Neutrophil (primary cell): ENCODE measurements at regions not wholly inside any gene's neighbourhood (a gene's known extent, or its start where the extent isn't known, plus 50 kb on each side); places are given as distances from the start of the nearest gene placed in this dataset.

Source experiments
- H3K27ac ChIP-seq: fragments of 200-600 bp; sonication (generic); 2 replicates; pipeline ENCODE4 v1.5.1; 2016; ENCODE audit warnings: mild to moderate bottlenecking, moderate library complexity
- H3K27me3 ChIP-seq: fragments of 200-600 bp; sonication (generic); 2 replicates; pipeline ENCODE4 v1.6.0; 2016; ENCODE audit warnings: mild to moderate bottlenecking
- H3K36me3 ChIP-seq: fragments of 200-600 bp; sonication (generic); 2 replicates; pipeline ENCODE4 v1.5.1; 2017
- H3K4me1 ChIP-seq, 2 experiments: fragments of 200-600 bp in 1 of 2; sonication (generic) in 1 of 2; 1 replicate in 1 of 2; 2 replicates in 1 of 2; pipeline versions ENCODE4 v1.5.1 to v1.6.1; 2013 to 2016; ENCODE audit warnings: low read depth in 1 of 2, low read length in 1 of 2, mild to moderate bottlenecking in 1 of 2, moderate library complexity in 1 of 2; ENCODE audit not compliant: control insufficient read depth in 1 of 2, insufficient read depth in 1 of 2
- H3K4me3 ChIP-seq, 2 experiments: fragments of 200-600 bp in 1 of 2; sonication (generic) in 1 of 2; 1 replicate in 1 of 2; 2 replicates in 1 of 2; pipeline ENCODE4 v1.5.1; 2013 to 2016; ENCODE audit warnings: low read depth in 1 of 2, low read length in 1 of 2, mild to moderate bottlenecking in 1 of 2, moderate library complexity in 1 of 2
- H3K9me3 ChIP-seq: fragments of 200-600 bp; sonication (generic); 2 replicates; pipeline ENCODE4 v1.5.1; 2016
- TF ChIP-seq, protein P1 (sequence below): fragments of 200-600 bp; sonication (generic); IDR thresholded peaks from 2 replicates; pipeline ENCODE4 v1.5.1; 2016; ENCODE audit warnings: antibody characterized with exemption

DNA sequence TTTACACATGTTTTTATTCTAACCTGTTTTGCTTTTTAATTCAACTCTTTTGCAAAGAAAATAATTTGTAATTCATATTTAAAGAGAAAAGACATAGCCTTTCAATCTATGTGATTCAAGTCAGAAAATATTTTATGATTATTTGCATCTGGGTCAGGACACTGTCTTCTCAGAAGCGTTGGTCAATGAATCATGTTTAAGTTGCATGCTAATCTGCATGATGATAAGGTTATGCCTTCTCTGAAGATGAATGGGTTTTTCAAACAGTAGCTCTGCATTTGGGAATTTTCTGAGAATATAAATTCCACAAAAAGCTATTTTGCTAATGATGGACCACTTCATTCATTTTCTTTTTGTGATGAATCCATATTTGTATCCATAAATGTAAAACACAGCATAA is 282.5 kb downstream of the TMA16 start:
- no peaks in the 10 kb centered on the region for H3K9me3 ChIP-seq
- TF ChIP-seq, protein P1, sequence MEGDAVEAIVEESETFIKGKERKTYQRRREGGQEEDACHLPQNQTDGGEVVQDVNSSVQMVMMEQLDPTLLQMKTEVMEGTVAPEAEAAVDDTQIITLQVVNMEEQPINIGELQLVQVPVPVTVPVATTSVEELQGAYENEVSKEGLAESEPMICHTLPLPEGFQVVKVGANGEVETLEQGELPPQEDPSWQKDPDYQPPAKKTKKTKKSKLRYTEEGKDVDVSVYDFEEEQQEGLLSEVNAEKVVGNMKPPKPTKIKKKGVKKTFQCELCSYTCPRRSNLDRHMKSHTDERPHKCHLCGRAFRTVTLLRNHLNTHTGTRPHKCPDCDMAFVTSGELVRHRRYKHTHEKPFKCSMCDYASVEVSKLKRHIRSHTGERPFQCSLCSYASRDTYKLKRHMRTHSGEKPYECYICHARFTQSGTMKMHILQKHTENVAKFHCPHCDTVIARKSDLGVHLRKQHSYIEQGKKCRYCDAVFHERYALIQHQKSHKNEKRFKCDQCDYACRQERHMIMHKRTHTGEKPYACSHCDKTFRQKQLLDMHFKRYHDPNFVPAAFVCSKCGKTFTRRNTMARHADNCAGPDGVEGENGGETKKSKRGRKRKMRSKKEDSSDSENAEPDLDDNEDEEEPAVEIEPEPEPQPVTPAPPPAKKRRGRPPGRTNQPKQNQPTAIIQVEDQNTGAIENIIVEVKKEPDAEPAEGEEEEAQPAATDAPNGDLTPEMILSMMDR: no peak
- no peak overlapping the region for H3K4me3 ChIP-seq
- H3K4me1 ChIP-seq: no peaks in the 10 kb centered on the region
- H3K27ac ChIP-seq: no peak overlapping the region
- H3K27me3 ChIP-seq: no peaks in the 10 kb centered on the region
- H3K36me3 ChIP-seq: no peaks in the 10 kb centered on the region

GRCh38 chr4:163781726-163782125 is 287.2 kb downstream of the TMA16 start:
- TF ChIP-seq, protein P1: no peak
- Histone ChIP-seq H3K9me3 (no peaks in the 10 kb centered on the region), H3K27ac (no peak overlapping the region), H3K4me1 (no peaks in the 10 kb centered on the region), H3K4me3 (no peak overlapping the region), H3K36me3 (no peaks in the 10 kb centered on the region), H3K27me3 (no peaks in the 10 kb centered on the region)

- no peak overlapping the region for H3K27ac ChIP-seq
- TF ChIP-seq, protein P1: no peak
Measured at GRCh38 chr4:163790231-163790630, 295.7 kb downstream of the TMA16 start.

GRCh38 chr4:163795885-163796284 is 301.4 kb downstream of the TMA16 start:
- no peaks in the 10 kb centered on the region for H3K4me1 ChIP-seq
- H3K27ac ChIP-seq: no peak overlapping the region

More at GRCh38 chr4:163790231-163790630, 295.7 kb downstream of the TMA16 start:
- no peaks in the 10 kb centered on the region for H3K36me3 ChIP-seq
- H3K9me3 ChIP-seq: no peaks in the 10 kb centered on the region
- H3K4me3 ChIP-seq: no peak overlapping the region
- H3K4me1 ChIP-seq: no peaks in the 10 kb centered on the region
- no peaks in the 10 kb centered on the region for H3K27me3 ChIP-seq

DNA sequence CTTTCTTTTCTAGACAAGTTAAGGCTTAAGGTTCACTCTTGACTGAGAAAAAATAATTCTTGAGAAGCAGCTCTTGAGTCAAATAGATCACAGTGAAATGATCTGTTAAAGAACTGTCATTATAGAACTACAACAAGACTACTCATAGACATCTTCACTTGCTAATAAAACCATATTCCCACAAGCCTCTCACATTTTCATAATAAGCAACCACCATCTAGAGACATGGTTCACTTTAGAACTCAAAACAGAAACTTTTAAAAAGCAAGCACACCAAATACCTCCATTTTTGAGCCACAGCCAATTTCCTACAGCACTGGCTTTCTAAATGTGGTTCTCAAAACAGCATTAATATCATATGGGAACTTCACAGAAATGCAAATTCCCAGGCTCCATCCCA is 309.5 kb downstream of the TMA16 start:
- H3K4me3 ChIP-seq: no peak overlapping the region
- no peaks in the 10 kb centered on the region for H3K27me3 ChIP-seq
- H3K4me1 ChIP-seq: no peaks in the 10 kb centered on the region
- H3K27ac ChIP-seq: no peak overlapping the region
- H3K36me3 ChIP-seq: no peaks in the 10 kb centered on the region
- TF ChIP-seq, protein P1: no peak
- no peaks in the 10 kb centered on the region for H3K9me3 ChIP-seq

More at GRCh38 chr4:163795885-163796284, 301.4 kb downstream of the TMA16 start:
- no peaks in the 10 kb centered on the region for H3K36me3 ChIP-seq
- no peak overlapping the region for H3K4me3 ChIP-seq
- H3K27me3 ChIP-seq: no peaks in the 10 kb centered on the region
- TF ChIP-seq, protein P1: no peak
- no peaks in the 10 kb centered on the region for H3K9me3 ChIP-seq

- Histone ChIP-seq H3K4me3 (no peak overlapping the region), H3K27me3 (no peaks in the 10 kb centered on the region), H3K4me1 (no peaks in the 10 kb centered on the region), H3K27ac (no peak overlapping the region), H3K9me3 (no peaks in the 10 kb centered on the region), H3K36me3 (no peaks in the 10 kb centered on the region)
- TF ChIP-seq, protein P1: no peak
Measured at GRCh38 chr4:163806653-163807052, 312.2 kb downstream of the TMA16 start.
